ENCODE measurements at regions not wholly inside any gene's neighbourhood (a gene's known extent, or its start where the extent isn't known, plus 50 kb on each side); places are given as distances from the start of the nearest gene placed in this dataset.

DNA sequence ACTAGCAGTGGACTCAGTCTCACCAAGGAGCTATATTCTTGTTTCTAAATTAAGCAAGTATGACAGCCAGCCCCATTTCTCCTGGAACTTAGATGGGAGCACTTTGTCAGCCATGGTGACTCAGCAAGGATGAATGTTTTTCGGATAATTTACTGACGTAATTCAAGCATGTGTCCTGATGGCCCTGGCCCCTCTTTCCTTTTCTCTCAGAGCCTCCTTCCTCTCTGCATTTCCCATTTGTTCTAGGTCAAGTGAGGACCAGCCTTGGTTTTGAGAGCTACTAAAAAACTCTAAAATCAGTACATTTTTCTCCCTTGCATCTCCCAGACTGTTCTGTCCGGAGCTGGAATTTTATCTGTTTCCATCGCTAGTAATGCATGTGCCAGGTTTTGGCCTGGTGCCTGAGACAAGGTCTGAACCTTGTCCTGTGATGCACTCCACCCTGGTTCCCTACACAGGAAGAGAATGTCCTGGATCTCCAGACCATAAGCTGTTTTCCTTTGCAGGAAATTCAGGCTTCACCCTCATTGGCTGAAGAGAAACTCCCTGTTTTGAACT lies 256.6 kb upstream of the ROPN1 start:
- TF ChIP-seq, protein P1, sequence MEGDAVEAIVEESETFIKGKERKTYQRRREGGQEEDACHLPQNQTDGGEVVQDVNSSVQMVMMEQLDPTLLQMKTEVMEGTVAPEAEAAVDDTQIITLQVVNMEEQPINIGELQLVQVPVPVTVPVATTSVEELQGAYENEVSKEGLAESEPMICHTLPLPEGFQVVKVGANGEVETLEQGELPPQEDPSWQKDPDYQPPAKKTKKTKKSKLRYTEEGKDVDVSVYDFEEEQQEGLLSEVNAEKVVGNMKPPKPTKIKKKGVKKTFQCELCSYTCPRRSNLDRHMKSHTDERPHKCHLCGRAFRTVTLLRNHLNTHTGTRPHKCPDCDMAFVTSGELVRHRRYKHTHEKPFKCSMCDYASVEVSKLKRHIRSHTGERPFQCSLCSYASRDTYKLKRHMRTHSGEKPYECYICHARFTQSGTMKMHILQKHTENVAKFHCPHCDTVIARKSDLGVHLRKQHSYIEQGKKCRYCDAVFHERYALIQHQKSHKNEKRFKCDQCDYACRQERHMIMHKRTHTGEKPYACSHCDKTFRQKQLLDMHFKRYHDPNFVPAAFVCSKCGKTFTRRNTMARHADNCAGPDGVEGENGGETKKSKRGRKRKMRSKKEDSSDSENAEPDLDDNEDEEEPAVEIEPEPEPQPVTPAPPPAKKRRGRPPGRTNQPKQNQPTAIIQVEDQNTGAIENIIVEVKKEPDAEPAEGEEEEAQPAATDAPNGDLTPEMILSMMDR (IDR thresholded peaks at IDR 0.05; ENCODE audit: low read length) = no peak
- no peak for TF ChIP-seq EZH2 (IDR thresholded peaks at IDR 0.05; ENCODE audit: borderline replicate concordance, low read length)
